ENCODE measurements at regions not wholly inside any gene's neighbourhood (a gene's known extent, or its start where the extent isn't known, plus 50 kb on each side); places are given as distances from the start of the nearest gene placed in this dataset.
"Not testable (repeated sequence)": the region's sequence is repeated elsewhere in the genome, so short reads cannot be mapped to it uniquely, and the experiment has no call there.

GRCh38 chr20:6703047-6703446 is 64.4 kb upstream of the BMP2 start:
- Histone ChIP-seq H3K36me3 (ENCODE audit: control insufficient read depth, insufficient read depth, low read length) (no peaks in the 10 kb centered on the region), H3K27me3 (ENCODE audit: control insufficient read depth, insufficient read depth, low read length) (no peaks in the 10 kb centered on the region), H3K27ac (ENCODE audit: low read length) (no peak overlapping the region), H3K4me3 (ENCODE audit: low read length) (no peak overlapping the region), H3K9me3 (ENCODE audit: control insufficient read depth, insufficient read depth, low read length) (no peaks in the 10 kb centered on the region), H3K4me1 (ENCODE audit: control insufficient read depth, insufficient read depth, low read length) (0 out of 2 replicates have a peak, but pooled peaks cover 1% of the 10 kb centered on the region)
- DNase-seq (ENCODE audit: low read depth, low spot score): no peak
- no CpG with 5 or more reads among the region's 3 CpGs for WGBS (ENCODE audit: insufficient coverage, insufficient read length)

GRCh38 chr20:6702144-6702543 is 65.3 kb upstream of the BMP2 start:
- H3K27ac ChIP-seq (ENCODE audit: low read length): no peak overlapping the region
- H3K4me3 ChIP-seq (ENCODE audit: low read length): no peak overlapping the region
- H3K27me3 ChIP-seq (ENCODE audit: control insufficient read depth, insufficient read depth, low read length): no peaks in the 10 kb centered on the region
- 0 out of 2 replicates have a peak, but pooled peaks cover 1% of the 10 kb centered on the region for H3K4me1 ChIP-seq (ENCODE audit: control insufficient read depth, insufficient read depth, low read length)
- H3K36me3 ChIP-seq (ENCODE audit: control insufficient read depth, insufficient read depth, low read length): no peaks in the 10 kb centered on the region
- H3K9me3 ChIP-seq (ENCODE audit: control insufficient read depth, insufficient read depth, low read length): no peaks in the 10 kb centered on the region
- no peak for DNase-seq (ENCODE audit: low read depth, low spot score)

GRCh38 chr20:6700563-6701329 is 66.7 kb upstream of the BMP2 start:
- no peaks in the 10 kb centered on the region for H3K9me3 ChIP-seq (ENCODE audit: control insufficient read depth, insufficient read depth, low read length)
- no peak overlapping the region for H3K4me3 ChIP-seq (ENCODE audit: low read length)
- no peak for DNase-seq (ENCODE audit: low read depth, low spot score)
- no peaks in the 10 kb centered on the region for H3K36me3 ChIP-seq (ENCODE audit: control insufficient read depth, insufficient read depth, low read length)
- H3K27me3 ChIP-seq (ENCODE audit: control insufficient read depth, insufficient read depth, low read length): no peaks in the 10 kb centered on the region
- 0 out of 2 replicates have a peak, but pooled peaks cover 1% of the 10 kb centered on the region for H3K4me1 ChIP-seq (ENCODE audit: control insufficient read depth, insufficient read depth, low read length)
- WGBS (ENCODE audit: insufficient coverage, insufficient read length): no CpG with 5 or more reads among the region's 11 CpGs
- H3K27ac ChIP-seq (ENCODE audit: low read length): no peak overlapping the region

GRCh38 chr20:6699921-6700562 is 67.4 kb upstream of the BMP2 start:
- no CpG with 5 or more reads among the region's 3 CpGs for WGBS (ENCODE audit: insufficient coverage, insufficient read length)
- 0 out of 2 replicates have a peak, but pooled peaks cover 1% of the 10 kb centered on the region for H3K4me1 ChIP-seq (ENCODE audit: control insufficient read depth, insufficient read depth, low read length)
- H3K27ac ChIP-seq (ENCODE audit: low read length): no peak overlapping the region
- DNase-seq (ENCODE audit: low read depth, low spot score): no peak
- no peaks in the 10 kb centered on the region for H3K36me3 ChIP-seq (ENCODE audit: control insufficient read depth, insufficient read depth, low read length)
- no peaks in the 10 kb centered on the region for H3K27me3 ChIP-seq (ENCODE audit: control insufficient read depth, insufficient read depth, low read length)
- H3K9me3 ChIP-seq (ENCODE audit: control insufficient read depth, insufficient read depth, low read length): no peaks in the 10 kb centered on the region
- no peak overlapping the region for H3K4me3 ChIP-seq (ENCODE audit: low read length)

- H3K9me3 ChIP-seq (ENCODE audit: control insufficient read depth, insufficient read depth, low read length): no peaks in the 10 kb centered on the region
- DNase-seq (ENCODE audit: low read depth, low spot score): no peak
- H3K27ac ChIP-seq (ENCODE audit: low read length): no peak overlapping the region
- no CpG with 5 or more reads among the region's 4 CpGs for WGBS (ENCODE audit: insufficient coverage, insufficient read length)
- 0 out of 2 replicates have a peak, but pooled peaks cover 1% of the 10 kb centered on the region for H3K4me1 ChIP-seq (ENCODE audit: control insufficient read depth, insufficient read depth, low read length)
- H3K27me3 ChIP-seq (ENCODE audit: control insufficient read depth, insufficient read depth, low read length): no peaks in the 10 kb centered on the region
- no peak overlapping the region for H3K4me3 ChIP-seq (ENCODE audit: low read length)
- no peaks in the 10 kb centered on the region for H3K36me3 ChIP-seq (ENCODE audit: control insufficient read depth, insufficient read depth, low read length)
Observed at GRCh38 chr20:6698723-6699122, 68.8 kb upstream of the BMP2 start.

GRCh38 chr20:6698056-6698455 is 69.4 kb upstream of the BMP2 start:
- H3K9me3 ChIP-seq (ENCODE audit: control insufficient read depth, insufficient read depth, low read length): no peaks in the 10 kb centered on the region
- DNase-seq (ENCODE audit: low read depth, low spot score): peak; percentile 18
- no CpG with 5 or more reads among the region's 6 CpGs for WGBS (ENCODE audit: insufficient coverage, insufficient read length)
- 0 out of 2 replicates have a peak, but pooled peaks cover 1% of the 10 kb centered on the region for H3K4me1 ChIP-seq (ENCODE audit: control insufficient read depth, insufficient read depth, low read length)
- no peaks in the 10 kb centered on the region for H3K27me3 ChIP-seq (ENCODE audit: control insufficient read depth, insufficient read depth, low read length)
- no peaks in the 10 kb centered on the region for H3K36me3 ChIP-seq (ENCODE audit: control insufficient read depth, insufficient read depth, low read length)
- no peak overlapping the region for H3K27ac ChIP-seq (ENCODE audit: low read length)
- no peak overlapping the region for H3K4me3 ChIP-seq (ENCODE audit: low read length)

GRCh38 chr20:6697228-6697972 is 70.1 kb upstream of the BMP2 start:
- Histone ChIP-seq H3K36me3 (ENCODE audit: control insufficient read depth, insufficient read depth, low read length) (no peaks in the 10 kb centered on the region), H3K27me3 (ENCODE audit: control insufficient read depth, insufficient read depth, low read length) (no peaks in the 10 kb centered on the region), H3K9me3 (ENCODE audit: control insufficient read depth, insufficient read depth, low read length) (no peaks in the 10 kb centered on the region), H3K27ac (ENCODE audit: low read length) (no peak overlapping the region), H3K4me3 (ENCODE audit: low read length) (no peak overlapping the region), H3K4me1 (ENCODE audit: control insufficient read depth, insufficient read depth, low read length) (0 out of 2 replicates have a peak, but pooled peaks cover 1% of the 10 kb centered on the region)
- no peak for DNase-seq (ENCODE audit: low read depth, low spot score)
- no CpG with 5 or more reads among the region's 12 CpGs for WGBS (ENCODE audit: insufficient coverage, insufficient read length)

- no peaks in the 10 kb centered on the region for H3K36me3 ChIP-seq (ENCODE audit: control insufficient read depth, insufficient read depth, low read length)
- no peaks in the 10 kb centered on the region for H3K9me3 ChIP-seq (ENCODE audit: control insufficient read depth, insufficient read depth, low read length)
- 0 out of 2 replicates have a peak, but pooled peaks cover 1% of the 10 kb centered on the region for H3K4me1 ChIP-seq (ENCODE audit: control insufficient read depth, insufficient read depth, low read length)
- no peak overlapping the region for H3K4me3 ChIP-seq (ENCODE audit: low read length)
- H3K27ac ChIP-seq (ENCODE audit: low read length): no peak overlapping the region
- no peak for DNase-seq (ENCODE audit: low read depth, low spot score)
- WGBS (ENCODE audit: insufficient coverage, insufficient read length): no CpG with 5 or more reads among the region's 4 CpGs
- no peaks in the 10 kb centered on the region for H3K27me3 ChIP-seq (ENCODE audit: control insufficient read depth, insufficient read depth, low read length)
Observed at GRCh38 chr20:6696001-6696400, 71.5 kb upstream of the BMP2 start.

GRCh38 chr20:6693808-6694198 is 73.7 kb upstream of the BMP2 start:
- H3K4me3 ChIP-seq (ENCODE audit: low read length); DNase-seq (ENCODE audit: low read depth, low spot score); H3K27ac ChIP-seq (ENCODE audit: low read length); H3K36me3 ChIP-seq (ENCODE audit: control insufficient read depth, insufficient read depth, low read length); H3K4me1 ChIP-seq (ENCODE audit: control insufficient read depth, insufficient read depth, low read length); H3K9me3 ChIP-seq (ENCODE audit: control insufficient read depth, insufficient read depth, low read length); H3K27me3 ChIP-seq (ENCODE audit: control insufficient read depth, insufficient read depth, low read length): not testable (repeated sequence)
- no CpG with 5 or more reads among the region's 3 CpGs for WGBS (ENCODE audit: insufficient coverage, insufficient read length)

GRCh38 chr20:6693178-6693807 is 74.2 kb upstream of the BMP2 start:
- Histone ChIP-seq H3K4me3 (ENCODE audit: low read length) (no peak overlapping the region), H3K27ac (ENCODE audit: low read length) (no peak overlapping the region), H3K36me3 (ENCODE audit: control insufficient read depth, insufficient read depth, low read length) (no peaks in the 10 kb centered on the region), H3K27me3 (ENCODE audit: control insufficient read depth, insufficient read depth, low read length) (no peaks in the 10 kb centered on the region), H3K9me3 (ENCODE audit: control insufficient read depth, insufficient read depth, low read length) (no peaks in the 10 kb centered on the region), H3K4me1 (ENCODE audit: control insufficient read depth, insufficient read depth, low read length) (no peaks in the 10 kb centered on the region)
- WGBS (ENCODE audit: insufficient coverage, insufficient read length): no CpG with 5 or more reads among the region's 7 CpGs
- DNase-seq (ENCODE audit: low read depth, low spot score): no peak
